Heart left ventricle (tissue), 16 donors: ENCODE measurements at regions not wholly inside any gene's neighbourhood (a gene's known extent, or its start where the extent isn't known, plus 50 kb on each side); places are given as distances from the start of the nearest gene placed in this dataset.

Source experiments
- ATAC-seq, 4 donors: fragments of 200-7000 bp; cut with Tn5 transposase; one replicate each; pipeline ENCODE4 v1.9.1; 2020 to 2022; ENCODE audit warnings: moderate library complexity in 4 of 4, mild to moderate bottlenecking in 3 of 4, moderate number of reproducible peaks in 1 of 4
- DNase-seq, 5 donors: peaks; one replicate each; pipeline ENCODE4 v3.0.0-alpha.2; 2020
- H3K27ac ChIP-seq, 12 donors: fragments of 200-600 bp; sonication (generic) in 4 of 12; one replicate each; pipeline versions ENCODE4 v1.5.0 to v1.8.0; 2016 to 2022; ENCODE audit warnings: mild to moderate bottlenecking in 2 of 12
- H3K27me3 ChIP-seq, 9 donors: fragments of 200-600 bp; sonication (generic) in 2 of 9; one replicate each; pipeline versions ENCODE4 v1.5.1 to v1.8.0; 2016 to 2022; ENCODE audit warnings: mild to moderate bottlenecking in 3 of 9
- H3K36me3 ChIP-seq, 9 donors: fragments of 200-600 bp; sonication (generic) in 2 of 9; one replicate each; pipeline versions ENCODE4 v1.5.0 to v1.8.0; 2018 to 2022; ENCODE audit warnings: mild to moderate bottlenecking in 2 of 9
- H3K4me1 ChIP-seq, 12 donors: fragments of 200-600 bp; sonication (generic) in 4 of 12; one replicate each; pipeline versions ENCODE4 v1.5.0 to v1.8.0; 2016 to 2022; ENCODE audit warnings: mild to moderate bottlenecking in 3 of 12
- H3K4me3 ChIP-seq, 12 donors: fragments of 200-600 bp; sonication (generic) in 4 of 12; one replicate each; pipeline versions ENCODE4 v1.5.0 to v1.8.0; 2017 to 2022; ENCODE audit warnings: mild to moderate bottlenecking in 9 of 12, moderate library complexity in 4 of 12
- H3K9me3 ChIP-seq, 12 donors: fragments of 200-600 bp; sonication (generic) in 4 of 12; one replicate each; pipeline versions ENCODE4 v1.5.0 to v1.8.0; 2016 to 2022; ENCODE audit warnings: mild to moderate bottlenecking in 1 of 12
- POLR2A ChIP-seq, 2 donors: fragments of 450-650 bp; IDR thresholded peaks; one replicate each; pipeline ENCODE4 v1.6.1; 2017; ENCODE audit warnings: antibody characterized with exemption in 2 of 2, mild to moderate bottlenecking in 2 of 2, moderate library complexity in 2 of 2
- WGBS, 4 donors: extraction: QIAGEN DNeasy Blood & Tissue Kit in 2 of 4; methylation state at CpG; one replicate each; pipeline versions ENCODE4 v1.1.5 to v1.1.7; 2013 to 2018; 5-methylcytosine and 5-hydroxymethylcytosine counted together
- intact Hi-C, 10 donors: fragments of 100-400 bp; cut with DNase I; formaldehyde crosslinking; loops; one replicate each; pipeline versions ENCODE4 v1.11.1 to v1.14.2; 2022
- TF ChIP-seq, protein P1 (sequence below), 12 donors: fragments of 200-600 bp; sonication (generic) in 4 of 12; IDR thresholded peaks; one replicate each; pipeline versions ENCODE4 v1.5.0 to v1.8.0; 2018 to 2022; ENCODE audit warnings: antibody characterized with exemption in 12 of 12, mild to moderate bottlenecking in 5 of 12
- donor health status: ischemic (EF 13 %, LVEDD 7.1; RV severe dilation, severe dysfunction).
- donor health status: healthy with polysubstance abuse.
- donor health status: DM: no; HTN: yes; CAD: no.
- donor health status: DM: no; HTN: no; CAD: no.
- donor health status: ischemic (EF 25% LVEDD 6.9; RV normal size, moderate dysfunction).
- donor health status: ischemic (EF 25% LVEDD 5.7; RV mildly dilated, moderate dysfunction).
- donor health status: healthy.
- donor health status: DM: yes; HTN: yes; CAD: no.
- donor health status: ischemic (EF 35%, LVEDD 5.7; RV mildly dilated, moderate dysfunction).
- donor health status: nonischemic (EF 11% LVEDD 7.7; RV severe dilation, severe dysfunction).
- donor health status: DM: yes; HTN: yes; CAD: no.
- donor health status: PGD.
- donor health status: ischemic (EF 29% LVEDD 5.4; RV normal size, mild dysfunction).
- donor health status: nonischemic (EF 23%, LVEDD 6.1; RV moderate dilation, normal function).

DNA sequence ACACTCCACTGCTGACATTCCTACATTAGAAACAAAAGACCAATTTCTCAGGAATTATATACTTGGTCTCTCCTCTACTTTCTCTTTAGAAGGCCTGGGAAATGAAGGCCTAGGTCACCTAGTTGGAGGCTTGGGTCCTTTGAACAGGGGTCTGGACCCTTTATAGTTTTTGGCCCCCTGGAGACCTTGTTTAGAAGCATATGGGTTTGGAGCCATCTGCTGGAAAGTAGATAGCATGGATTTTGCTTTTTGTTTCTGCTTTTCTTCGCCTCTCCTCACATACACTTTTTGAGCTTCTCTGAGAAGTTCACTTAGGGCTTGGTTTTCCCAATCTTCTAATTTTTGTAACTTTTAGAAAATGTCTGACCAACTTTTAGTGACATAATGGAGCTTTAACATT lies 67.1 kb upstream of the CDK20 start:
- Histone ChIP-seq H3K27ac (no peak overlapping the region), H3K4me3 (no peak overlapping the region), H3K27me3 (no peaks in the 10 kb centered on the region), H3K9me3 (peaks cover 0 to 48% (median 34%) of the 10 kb centered on the region in 12 donors), H3K36me3 (no peaks in the 10 kb centered on the region), H3K4me1 (no peaks in the 10 kb centered on the region)
- no peak for DNase-seq
- TF ChIP-seq, protein P1, sequence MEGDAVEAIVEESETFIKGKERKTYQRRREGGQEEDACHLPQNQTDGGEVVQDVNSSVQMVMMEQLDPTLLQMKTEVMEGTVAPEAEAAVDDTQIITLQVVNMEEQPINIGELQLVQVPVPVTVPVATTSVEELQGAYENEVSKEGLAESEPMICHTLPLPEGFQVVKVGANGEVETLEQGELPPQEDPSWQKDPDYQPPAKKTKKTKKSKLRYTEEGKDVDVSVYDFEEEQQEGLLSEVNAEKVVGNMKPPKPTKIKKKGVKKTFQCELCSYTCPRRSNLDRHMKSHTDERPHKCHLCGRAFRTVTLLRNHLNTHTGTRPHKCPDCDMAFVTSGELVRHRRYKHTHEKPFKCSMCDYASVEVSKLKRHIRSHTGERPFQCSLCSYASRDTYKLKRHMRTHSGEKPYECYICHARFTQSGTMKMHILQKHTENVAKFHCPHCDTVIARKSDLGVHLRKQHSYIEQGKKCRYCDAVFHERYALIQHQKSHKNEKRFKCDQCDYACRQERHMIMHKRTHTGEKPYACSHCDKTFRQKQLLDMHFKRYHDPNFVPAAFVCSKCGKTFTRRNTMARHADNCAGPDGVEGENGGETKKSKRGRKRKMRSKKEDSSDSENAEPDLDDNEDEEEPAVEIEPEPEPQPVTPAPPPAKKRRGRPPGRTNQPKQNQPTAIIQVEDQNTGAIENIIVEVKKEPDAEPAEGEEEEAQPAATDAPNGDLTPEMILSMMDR (IDR thresholded peaks at IDR 0.05), result peak in 8 of 12 donors; percentile 12 to 47 (median 32)
- no peak for TF ChIP-seq POLR2A (IDR thresholded peaks at IDR 0.05)
- 74 to 96% (median 92%) methylated on average over 1 of the region's 1 CpG for WGBS, 4 donors
- ATAC-seq, result no peak
- intact Hi-C loops, result loop anchor here in 9 of 10 donors (2.0 to 10.0 kb wide), 4 partner anchors 357 to 367 kb away; no protein-coding TSS in a partner anchor

DNA sequence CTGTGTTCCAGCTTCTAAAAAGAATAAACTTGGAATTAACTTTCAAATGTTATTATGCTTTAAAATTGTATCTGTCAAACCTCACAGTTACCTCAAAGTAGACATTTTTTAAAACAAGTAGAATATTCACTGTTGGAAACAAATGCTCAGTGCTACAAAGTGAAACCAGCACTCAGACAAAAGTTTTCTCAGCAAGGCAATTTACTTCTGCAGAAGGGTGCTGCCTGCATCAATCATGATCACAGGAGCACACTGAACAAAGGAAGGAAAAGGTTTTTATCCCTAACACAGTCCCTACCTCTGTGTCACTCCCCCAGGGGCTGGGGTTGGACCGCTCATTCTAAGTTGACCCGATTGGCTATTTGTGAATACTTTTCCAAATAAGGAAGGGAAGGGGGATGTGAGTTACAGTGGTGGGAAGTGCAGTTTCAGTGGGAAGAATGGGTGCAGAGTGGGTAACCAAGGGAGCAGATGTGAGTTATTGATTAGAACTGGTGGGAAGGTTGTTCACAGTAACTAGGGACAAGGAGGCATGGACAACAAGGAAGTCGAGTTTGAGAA lies 63.0 kb upstream of the CDK20 start:
- Histone ChIP-seq H3K4me3 (no peak overlapping the region), H3K27ac (no peak overlapping the region), H3K36me3 (no peaks in the 10 kb centered on the region), H3K9me3 (peaks cover 0 to 32% (median 22%) of the 10 kb centered on the region in 12 donors), H3K27me3 (no peaks in the 10 kb centered on the region), H3K4me1 (no peaks in the 10 kb centered on the region)
- ATAC-seq (no peak), DNase-seq (no peak)
- intact Hi-C loops, result no loop called here
- WGBS, 4 donors, result 83 to 91% (median 87%) methylated on average over 3 of the region's 3 CpGs
- TF ChIP-seq, protein P1 (IDR thresholded peaks at IDR 0.05), result no peak
- TF ChIP-seq POLR2A (IDR thresholded peaks at IDR 0.05), result no peak

DNA sequence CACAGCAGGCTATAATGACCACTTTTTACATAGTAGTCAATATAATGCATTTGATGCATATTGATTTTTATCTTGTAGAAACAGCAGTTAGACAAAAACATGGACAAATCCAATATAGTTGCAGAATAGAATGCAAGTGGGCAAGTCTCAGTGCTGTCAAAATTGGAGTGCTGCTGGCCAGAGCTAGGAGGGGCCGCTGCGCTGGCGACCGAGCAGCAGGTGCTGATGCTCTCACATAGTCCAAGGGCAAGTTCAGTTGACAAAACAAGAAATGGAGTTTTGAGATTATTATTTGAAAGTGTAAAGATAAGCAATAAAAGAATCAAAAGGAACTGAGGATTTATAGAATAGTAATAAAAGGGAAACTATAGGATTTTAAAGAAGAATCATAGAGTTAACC lies 60.6 kb upstream of the CDK20 start:
- intact Hi-C loops, result no loop called here

DNA sequence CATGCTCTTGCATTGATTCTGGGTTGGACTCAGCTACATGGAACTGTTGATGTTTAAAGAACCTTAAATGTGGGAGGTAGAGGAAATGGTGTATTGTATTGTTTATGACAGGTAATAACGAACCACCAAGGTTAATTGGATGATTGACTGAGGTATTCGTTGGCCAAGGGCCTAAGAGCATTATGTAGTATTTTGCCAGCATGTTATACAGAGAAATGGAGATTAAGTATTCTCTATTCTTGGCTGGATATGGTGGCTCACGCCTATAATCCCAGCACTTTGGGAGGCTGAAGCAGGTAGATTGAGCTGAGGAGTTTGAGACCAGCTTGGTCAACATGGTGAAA lies 59.0 kb upstream of the CDK20 start:
- Histone ChIP-seq H3K27ac (no peak overlapping the region), H3K4me3 (no peak overlapping the region), H3K36me3 (no peaks in the 10 kb centered on the region), H3K27me3 (no peaks in the 10 kb centered on the region), H3K9me3 (peaks cover 0 to 25% (median 18%) of the 10 kb centered on the region in 12 donors), H3K4me1 (no peaks in the 10 kb centered on the region)
- WGBS, 4 donors, result 64 to 78% (median 77%) methylated on average over 3 of the region's 3 CpGs
- DNase-seq (no peak), ATAC-seq (no peak)
- intact Hi-C loops, result no loop called here
- TF ChIP-seq, protein P1 (IDR thresholded peaks at IDR 0.05), result no peak
- no peak for TF ChIP-seq POLR2A (IDR thresholded peaks at IDR 0.05)

More for the DNA sequence above, 60.6 kb upstream of the CDK20 start:
- Histone ChIP-seq H3K27ac (no peak overlapping the region), H3K4me1 (no peaks in the 10 kb centered on the region), H3K27me3 (no peaks in the 10 kb centered on the region), H3K36me3 (no peaks in the 10 kb centered on the region), H3K9me3 (peaks cover 0 to 32% (median 22%) of the 10 kb centered on the region in 12 donors), H3K4me3 (no peak overlapping the region)
- DNase-seq (no peak), ATAC-seq (no peak)
- TF ChIP-seq, protein P1 (IDR thresholded peaks at IDR 0.05), result no peak
- no peak for TF ChIP-seq POLR2A (IDR thresholded peaks at IDR 0.05)
- WGBS, 4 donors, result 96 to 98% (median 96%) methylated on average over 4 of the region's 4 CpGs
